Head of caudate nucleus (tissue), 42 donors: ENCODE measurements at regions not wholly inside any gene's neighbourhood (a gene's known extent, or its start where the extent isn't known, plus 50 kb on each side); places are given as distances from the start of the nearest gene placed in this dataset.

ENCODE experiments used
- DNase-seq, 42 donors: peaks; one replicate each; pipeline versions ENCODE4 v3.0.0 to v3.0.0-alpha.2; 2020 to 2021; ENCODE audit warnings: mixed read lengths in 7 of 42
- intact Hi-C: fragments of 100-400 bp; cut with DNase I; formaldehyde crosslinking; loops from one replicate; pipeline ENCODE4 v1.15.0; 2022

DNA sequence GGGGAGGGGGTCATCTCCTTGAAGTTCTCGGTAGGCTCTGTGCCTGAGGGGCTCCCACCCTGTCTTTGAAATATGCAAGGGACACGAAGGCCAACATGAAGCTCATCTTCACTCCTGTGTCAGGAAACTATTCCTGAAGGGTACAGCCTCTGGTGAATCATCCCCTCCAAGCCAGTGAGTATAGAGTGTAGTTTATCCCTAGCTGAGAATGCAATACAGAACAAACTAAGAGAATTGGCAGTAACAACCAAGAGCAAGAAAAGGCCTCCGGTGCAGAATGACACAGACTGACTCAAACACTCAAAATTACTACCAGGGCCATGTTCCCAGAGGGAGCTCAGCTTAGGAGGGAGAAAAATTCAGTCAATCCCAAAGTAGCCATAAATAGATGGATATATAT lies 413.3 kb downstream of the BCL11A start:
- intact Hi-C loops = no loop called here
- no peak for DNase-seq

DNA sequence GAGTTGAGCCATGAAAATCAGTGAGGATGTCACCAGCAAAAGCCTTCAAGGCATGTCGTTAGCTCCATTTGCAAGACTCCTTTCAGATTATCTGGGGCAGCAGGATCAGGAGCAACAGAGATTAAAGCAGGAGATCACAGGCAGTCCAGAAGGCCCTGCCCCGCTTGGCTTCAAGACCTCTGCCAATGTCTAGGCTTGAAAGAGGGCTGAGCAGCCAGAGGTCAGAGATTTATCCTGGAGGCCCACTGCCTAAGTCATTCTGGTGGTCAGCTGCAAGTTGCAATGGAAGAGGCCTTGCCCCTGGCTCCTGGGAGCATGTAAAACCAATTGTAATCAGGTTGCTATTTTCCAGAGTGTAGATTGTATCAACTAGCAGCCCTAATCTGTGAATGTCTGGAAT lies 416.5 kb downstream of the BCL11A start:
- intact Hi-C loops = no loop called here
- no peak for DNase-seq

DNA sequence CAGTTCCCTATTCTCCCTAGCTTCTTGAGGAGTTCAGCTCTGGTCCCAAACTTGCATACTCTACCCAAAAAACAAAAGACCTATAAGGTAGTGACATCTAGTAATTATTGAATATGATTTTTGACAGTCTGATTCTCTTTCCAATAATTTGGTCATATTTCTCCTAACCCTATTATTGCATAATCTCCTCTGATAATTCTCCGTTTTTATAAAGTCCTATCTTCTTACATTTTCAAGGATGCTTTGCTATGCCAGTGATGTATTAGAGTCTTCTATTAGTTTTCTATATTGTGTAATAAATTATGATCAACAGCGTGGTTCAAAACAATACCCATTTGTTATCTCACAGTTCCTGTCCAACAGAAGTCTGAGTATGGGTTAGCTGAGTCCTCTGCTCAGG lies 426.3 kb downstream of the BCL11A start:
- DNase-seq = no peak
- intact Hi-C loops = no loop called here

DNA sequence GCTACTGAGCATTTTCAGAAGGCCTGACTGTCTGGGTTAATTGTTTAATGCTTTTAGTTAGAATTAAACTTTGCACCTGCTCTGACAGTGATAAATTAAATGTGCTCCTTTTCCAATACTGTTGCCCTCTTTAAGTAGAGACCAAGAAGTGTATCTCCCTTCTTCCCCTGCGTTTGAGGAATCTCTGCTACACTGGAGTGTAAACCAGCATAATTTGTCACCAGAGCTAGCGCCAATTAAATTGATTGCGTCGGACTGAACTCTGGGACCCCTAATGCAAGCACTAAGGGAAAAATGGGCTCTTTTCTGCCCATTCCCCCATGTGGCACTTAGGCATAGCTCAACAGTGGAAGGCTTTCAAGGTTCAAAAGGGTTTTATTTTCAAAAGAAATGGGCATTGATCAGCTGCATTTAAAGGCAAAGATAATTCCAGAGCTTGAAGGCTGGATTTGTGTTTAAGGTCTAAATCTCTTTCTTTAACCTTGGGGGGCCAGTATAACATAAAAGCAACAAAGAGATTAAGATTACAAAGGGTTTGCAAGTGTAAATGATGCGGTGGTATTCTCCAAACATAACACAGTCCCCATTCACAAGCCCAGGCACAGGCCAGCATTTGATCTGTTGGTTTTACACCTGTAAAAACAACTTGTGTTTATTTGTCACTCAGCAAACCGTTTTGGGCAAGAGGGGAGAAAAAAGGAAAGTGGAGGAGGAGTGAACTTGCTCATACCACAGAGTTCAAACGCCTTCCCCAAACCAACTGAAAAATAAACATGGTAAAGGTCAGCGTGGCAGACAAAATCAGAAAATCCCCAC lies 427.6 kb downstream of the BCL11A start:
- intact Hi-C loops = no loop called here
- DNase-seq = no peak

DNA sequence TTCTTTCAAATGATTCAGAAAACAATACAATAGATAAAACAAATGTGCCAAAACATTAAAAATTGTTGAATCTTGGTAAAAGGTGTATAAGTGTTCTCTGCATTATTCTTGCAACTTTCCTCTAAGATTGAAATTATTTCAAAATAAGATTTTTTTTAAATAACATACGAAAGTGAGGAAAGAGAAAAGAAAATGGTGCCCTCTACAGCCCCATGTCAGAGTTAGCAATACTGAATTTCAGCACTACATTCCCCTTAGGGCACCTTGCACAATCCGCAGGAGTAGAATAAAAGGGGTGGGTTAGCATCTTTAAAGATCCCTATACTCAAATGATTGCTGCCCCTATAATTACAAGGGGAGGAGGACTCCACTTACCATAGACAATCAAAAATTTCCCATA lies 433.7 kb downstream of the BCL11A start:
- intact Hi-C loops = no loop called here
- DNase-seq = no peak

DNA sequence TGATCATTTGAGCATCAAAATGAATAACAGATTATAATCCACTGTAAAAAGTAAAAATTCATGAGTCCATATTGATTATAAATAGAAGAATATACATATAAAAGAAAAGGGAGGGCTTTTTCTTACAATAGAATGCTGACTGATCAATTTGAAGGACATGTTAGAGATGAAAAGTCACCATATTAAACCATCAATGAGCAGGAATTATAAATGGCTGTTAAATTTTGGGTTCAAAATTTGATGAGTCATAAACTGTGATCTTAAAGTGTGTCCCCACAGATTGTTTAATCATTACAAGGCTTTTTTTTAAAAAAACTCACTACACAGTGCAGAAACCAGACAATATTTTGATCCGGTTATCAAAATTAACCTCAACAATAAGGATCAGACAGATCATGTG lies 434.5 kb downstream of the BCL11A start:
- intact Hi-C loops = no loop called here
- DNase-seq = no peak

DNA sequence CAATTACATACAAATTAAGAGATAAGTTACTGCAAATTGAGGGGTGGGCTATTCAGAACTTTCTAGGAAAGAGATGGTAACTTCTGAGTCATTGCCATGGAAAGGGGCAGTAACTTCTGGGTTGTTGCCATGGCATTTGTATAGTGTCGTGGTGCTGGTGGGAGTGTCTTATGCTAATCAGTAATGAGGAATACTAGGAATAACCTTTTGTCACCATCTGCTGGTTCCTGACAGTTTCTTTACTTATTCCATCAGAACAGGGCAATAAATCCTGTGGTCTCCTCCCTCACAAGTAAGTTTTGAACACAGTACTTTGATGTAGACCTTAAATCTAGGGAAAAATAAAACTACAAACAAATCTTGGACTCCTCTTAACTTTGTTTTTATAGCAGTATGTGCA lies 435.4 kb downstream of the BCL11A start:
- no peak for DNase-seq
- intact Hi-C loops = no loop called here

DNA sequence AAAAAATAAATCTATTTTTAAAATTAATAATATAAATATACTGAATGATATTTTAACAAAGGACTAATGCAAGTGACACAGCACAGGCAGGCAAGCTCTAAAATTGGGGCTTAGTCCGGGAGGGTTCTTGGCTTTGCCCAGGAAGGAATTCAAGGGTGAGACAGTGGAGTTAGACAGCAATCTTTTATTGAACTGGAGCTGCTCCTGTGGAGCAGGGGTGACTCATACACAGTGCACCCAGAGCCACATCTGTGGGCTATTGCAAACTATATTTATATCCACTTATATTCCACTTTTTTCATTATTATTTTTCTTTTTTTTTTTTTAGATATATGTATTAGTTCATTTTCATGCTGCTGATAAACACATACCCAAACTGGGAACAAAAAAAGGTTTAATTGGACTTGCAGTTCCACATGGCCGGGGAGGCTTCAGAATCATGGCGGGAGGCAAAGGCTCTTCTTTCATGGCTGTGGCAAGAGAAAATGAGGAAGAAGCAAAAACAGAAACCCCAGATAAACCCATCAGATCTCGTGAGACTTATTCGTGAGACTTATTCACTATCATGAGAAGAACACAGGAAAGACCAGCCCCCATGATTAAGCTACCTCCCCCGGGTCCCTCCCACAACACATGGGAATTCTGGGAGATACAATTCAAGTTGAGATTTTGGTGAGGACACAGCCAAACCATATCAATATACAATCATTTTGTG lies 437.1 kb downstream of the BCL11A start:
- DNase-seq = no peak
- intact Hi-C loops = no loop called here

DNA sequence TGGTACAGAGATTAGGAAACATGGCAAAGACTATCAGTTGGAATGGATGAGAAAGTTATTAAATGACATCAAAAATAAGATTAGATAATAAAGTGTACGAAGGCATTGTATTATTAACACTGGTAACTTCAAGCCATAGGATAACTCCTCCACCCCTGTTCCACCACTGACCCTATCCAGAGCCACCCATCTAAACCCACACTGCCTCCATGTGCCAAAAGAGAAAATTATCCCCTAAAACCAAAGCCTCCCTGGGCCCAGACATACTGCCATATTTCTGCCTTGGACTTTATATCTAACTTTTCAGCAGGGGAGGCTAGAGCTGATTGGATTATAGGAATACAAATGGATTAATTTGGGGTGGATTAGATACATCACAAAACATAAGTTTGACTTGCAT lies 443.7 kb downstream of the BCL11A start:
- no peak for DNase-seq
- intact Hi-C loops = no loop called here

DNA sequence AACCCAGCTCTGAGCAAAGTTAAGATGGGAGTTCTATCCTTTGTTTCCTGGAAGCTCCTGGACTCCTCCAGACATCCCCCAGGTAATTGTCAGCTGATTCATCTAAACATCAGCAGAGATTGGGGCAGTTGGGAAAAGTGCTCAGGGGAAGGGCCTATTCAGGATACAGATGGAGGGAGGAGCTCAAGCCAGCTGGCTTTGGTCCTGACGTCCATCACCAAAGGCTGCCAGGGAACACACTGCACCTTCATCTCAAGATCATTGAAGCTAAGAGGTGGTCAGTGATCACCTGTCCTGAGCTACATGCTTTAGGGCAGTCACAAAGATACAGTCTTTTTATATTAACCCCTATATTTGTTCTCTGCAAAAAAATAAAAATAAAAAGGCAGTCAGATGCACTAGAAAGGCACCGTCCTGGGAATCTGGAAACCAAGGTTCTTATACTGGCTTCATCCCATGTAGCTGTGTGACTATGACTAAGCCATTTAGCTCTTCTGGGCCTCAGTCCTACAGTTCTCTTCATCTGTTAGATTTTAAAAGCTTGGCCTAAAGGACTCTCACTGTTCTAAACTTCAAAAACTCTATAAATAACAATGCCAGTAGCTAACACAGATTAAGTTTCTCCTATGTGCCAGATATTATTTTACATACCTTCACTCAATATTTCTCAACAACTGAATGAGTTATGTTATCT lies 446.5 kb downstream of the BCL11A start:
- intact Hi-C loops = no loop called here

DNA sequence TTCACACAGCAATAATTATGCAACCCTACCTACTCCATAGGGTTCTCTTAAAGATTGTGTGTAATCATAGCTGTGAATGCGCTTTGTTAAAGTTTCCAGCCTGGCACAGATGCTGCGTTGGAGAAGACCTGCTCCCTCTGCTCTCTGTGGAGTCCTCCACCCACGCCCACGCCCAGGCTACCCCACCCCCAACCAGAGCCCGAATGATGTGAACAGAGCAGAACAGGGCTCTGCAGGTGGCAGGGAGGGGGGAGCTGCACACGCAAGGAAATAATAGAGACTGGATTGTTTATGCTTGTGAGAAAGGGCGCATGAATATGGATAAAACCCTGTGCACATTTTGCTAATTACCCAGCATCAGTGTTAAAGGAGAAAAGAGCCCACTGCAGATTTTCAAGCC lies 447.5 kb downstream of the BCL11A start:
- DNase-seq = peak in 1 of 42 donors; percentile 7
- intact Hi-C loops = no loop called here

More for the DNA sequence above, 446.5 kb downstream of the BCL11A start:
- no peak for DNase-seq

DNA sequence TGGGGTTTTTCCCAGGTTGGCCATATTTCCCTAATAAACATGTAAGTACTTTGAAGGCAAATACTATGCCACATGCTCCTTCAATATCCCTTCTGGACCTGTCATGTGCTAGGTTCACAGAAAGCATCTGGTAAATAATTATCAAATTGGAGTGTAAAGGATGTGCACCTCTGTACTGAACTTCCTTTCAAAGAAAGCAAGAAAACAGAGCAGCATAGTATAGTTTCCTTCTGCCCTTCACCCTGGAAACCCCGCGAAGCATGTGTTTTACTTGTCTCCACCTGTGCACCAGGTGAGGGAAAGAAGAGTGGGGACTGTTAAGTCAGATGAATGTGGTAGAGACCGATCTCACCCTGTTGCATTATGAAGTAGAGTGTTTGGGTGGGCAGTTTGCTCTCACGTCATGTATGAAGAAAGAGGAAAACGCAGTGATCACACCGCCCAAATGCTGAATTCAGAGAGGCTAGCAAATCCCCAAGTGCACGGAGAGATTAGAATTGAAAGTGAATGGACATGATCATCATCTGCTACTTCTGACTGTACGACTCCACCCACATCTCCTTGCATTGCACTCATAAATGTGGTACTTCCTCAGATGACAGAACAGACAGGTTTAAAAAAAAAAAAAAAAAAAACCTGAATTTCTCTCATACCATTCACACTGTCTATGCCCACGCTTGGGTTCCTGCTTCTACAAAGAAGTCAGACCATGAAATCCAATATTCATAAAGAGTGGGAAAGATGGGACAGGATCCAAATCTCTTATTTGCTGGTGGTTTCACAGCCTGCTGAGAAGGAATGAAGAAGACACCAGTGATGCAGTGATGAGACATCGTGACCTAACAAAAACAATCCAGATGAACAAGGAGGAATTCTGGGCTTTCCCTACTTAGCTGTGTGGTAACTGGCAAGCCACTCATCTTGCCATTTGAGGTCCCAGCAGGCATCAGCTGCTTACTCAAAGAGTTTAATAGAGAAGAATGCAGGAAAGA lies 448.6 kb downstream of the BCL11A start:
- intact Hi-C loops = no loop called here
- peak in 1 of 42 donors; percentile 14 for DNase-seq

DNA sequence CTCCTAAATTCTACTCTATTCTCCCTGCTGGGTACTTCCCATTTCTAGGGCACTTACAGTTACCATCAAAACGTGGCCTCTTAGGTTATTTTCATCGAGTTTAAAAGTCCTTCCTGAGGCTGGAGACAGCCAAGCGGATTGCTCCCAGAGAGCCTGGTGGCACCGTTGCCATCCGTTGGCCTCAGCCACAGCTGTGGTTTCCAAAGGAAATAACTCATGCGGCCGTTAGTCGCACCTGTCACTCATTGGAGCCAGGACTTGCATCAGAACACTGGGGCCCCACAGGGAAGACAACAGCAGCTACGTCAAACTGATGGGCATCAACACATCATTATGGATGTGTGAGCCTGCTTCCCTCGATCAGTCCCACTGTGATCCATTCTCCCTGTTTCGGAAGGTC lies 453.4 kb downstream of the BCL11A start:
- intact Hi-C loops = no loop called here
- DNase-seq = no peak

DNA sequence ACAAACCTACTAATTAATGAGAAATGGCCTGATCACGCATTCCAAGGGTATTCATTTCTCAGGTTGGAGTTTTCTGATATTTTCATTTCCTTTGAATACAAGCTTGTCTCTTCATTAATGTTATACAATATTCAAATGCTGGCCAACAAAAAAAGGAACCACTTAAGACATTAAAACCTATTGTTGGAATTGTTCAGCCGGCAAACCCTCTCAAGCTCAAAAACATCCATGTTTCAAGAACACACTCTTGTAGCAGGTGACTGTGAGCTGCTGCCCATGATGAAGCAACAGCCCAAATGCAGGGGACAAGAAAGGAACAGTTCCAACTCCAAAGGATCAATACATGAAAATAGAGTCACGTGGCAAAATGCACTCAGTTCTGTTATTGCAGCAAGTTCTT lies 454.5 kb downstream of the BCL11A start:
- intact Hi-C loops = no loop called here
- no peak for DNase-seq

DNA sequence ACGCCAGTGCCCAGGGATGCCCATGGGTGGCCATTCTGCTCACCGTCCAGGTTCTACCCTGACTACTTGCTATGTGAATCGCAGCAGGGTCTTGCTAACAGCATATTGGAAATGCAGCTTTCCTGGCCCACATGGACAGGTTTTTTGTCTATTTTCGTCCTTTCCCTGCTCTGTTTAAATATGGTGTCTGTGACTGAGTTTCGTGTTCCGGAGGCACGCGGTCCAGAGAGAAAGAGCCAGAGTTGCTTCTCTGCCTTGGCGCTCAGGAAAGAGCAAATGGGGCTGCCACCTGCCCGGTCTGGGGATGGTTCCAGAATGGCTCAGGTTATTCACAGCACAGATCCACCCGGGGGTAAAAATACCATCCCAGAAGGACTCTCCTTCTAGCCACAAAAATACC lies 456.2 kb downstream of the BCL11A start:
- no peak for DNase-seq
- intact Hi-C loops = no loop called here

DNA sequence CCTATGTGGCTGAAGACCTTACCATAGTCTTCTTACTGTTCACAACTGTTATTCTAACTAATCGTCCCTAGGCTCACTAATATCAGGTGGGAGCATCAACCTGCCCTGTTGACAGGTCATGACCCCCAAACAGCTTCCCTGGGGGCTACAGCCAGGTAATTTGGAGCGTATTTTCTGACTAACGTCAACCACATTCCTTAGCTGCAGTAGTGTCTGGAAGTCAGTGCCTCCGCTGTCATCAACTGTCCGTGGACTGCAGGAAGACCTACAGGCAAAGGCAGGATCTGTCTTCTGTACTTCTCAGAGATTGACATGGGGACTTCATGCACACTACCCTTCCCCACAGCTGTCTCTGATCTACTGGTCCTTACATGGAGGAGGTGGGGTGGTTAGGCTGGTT lies 456.9 kb downstream of the BCL11A start:
- intact Hi-C loops = no loop called here

DNA sequence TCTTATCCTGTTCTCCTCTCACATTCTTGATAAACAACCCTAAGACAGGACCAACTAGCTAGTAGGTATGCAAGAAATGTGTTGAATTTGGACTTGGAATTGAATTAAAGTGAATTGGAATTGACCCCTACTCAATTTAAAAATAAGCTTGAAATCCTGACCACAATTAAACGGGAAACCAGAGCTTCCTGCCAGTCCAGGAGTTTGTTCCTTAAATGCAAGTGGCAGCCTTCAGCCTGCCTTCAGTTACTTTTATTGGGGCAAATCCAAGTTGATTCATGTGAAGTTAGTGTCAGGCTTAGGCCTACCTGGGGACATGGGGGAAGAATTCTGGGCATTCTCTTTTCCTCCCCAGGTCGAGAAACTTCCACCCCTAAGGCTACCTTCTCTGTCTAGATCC lies 457.6 kb downstream of the BCL11A start:
- intact Hi-C loops = no loop called here
- DNase-seq = no peak

More for the DNA sequence above, 456.9 kb downstream of the BCL11A start:
- DNase-seq = no peak

DNA sequence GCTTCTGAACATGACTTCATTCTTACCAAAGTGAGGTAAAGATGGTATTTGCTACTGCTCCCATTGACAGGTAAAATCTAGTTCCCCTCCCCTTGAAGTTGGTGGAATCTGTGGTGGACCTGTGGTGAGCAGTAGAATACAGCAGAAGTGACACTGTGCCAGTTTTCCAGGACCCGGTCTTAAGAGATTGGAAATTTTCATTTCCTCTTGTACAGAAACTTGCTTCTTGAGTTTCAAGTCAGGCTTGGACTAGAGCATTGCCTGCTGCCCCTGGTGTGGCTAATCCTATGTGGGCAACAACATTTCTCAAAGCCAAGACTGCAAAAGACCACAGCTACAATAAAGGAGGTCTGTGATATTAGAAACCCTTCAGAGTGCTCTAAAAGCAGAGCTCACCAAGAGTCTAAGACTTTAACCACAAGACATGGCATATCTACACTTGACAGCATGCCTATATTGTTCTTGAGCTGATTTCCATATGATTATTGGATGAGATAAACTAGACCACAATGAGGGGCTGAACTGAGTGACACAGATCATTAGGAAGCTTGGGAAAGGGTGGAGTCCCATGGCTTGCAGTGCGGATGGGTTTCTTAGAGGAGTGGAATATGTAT lies 458.1 kb downstream of the BCL11A start:
- no peak for DNase-seq
- intact Hi-C loops = no loop called here
